Vagina (tissue), 2 donors: ENCODE measurements at regions not wholly inside any gene's neighbourhood (a gene's known extent, or its start where the extent isn't known, plus 50 kb on each side); places are given as distances from the start of the nearest gene placed in this dataset.

ENCODE experiments used
- DNase-seq, 2 donors: peaks; one replicate each; pipeline ENCODE4 v3.0.0-alpha.2; 2017; ENCODE audit errors: extremely low spot score in 2 of 2
- H3K27ac ChIP-seq: fragments of 200-600 bp; sonication (generic); one replicate; pipeline ENCODE4 v1.5.1; 2019
- H3K27me3 ChIP-seq: fragments of 200-600 bp; sonication (generic); one replicate; pipeline ENCODE4 v1.5.1; 2019
- H3K36me3 ChIP-seq, 2 donors: fragments of 200-600 bp; sonication (generic); one replicate each; pipeline ENCODE4 v1.5.1; 2017 to 2019
- H3K4me1 ChIP-seq: fragments of 200-600 bp; sonication (generic); one replicate; pipeline ENCODE4 v1.5.1; 2019
- H3K4me3 ChIP-seq, 2 donors: fragments of 200-600 bp; sonication (generic); 1 replicate in 1 of 2; 2 replicates in 1 of 2; pipeline ENCODE4 v1.5.1; 2016 to 2019
- H3K9me3 ChIP-seq: fragments of 200-600 bp; sonication (generic); one replicate; pipeline ENCODE4 v1.5.1; 2019
- POLR2A ChIP-seq, 2 donors: fragments of 450-650 bp; IDR thresholded peaks; one replicate each; pipeline ENCODE4 v1.6.1; 2017; ENCODE audit warnings: antibody characterized with exemption in 2 of 2, mild to moderate bottlenecking in 2 of 2, moderate library complexity in 2 of 2
- POLR2AphosphoS5 ChIP-seq, 2 donors: sonication (generic); formaldehyde crosslinking; IDR thresholded peaks; one replicate each; pipeline ENCODE4 v1.9.0; 2017; ENCODE audit warnings: antibody characterized with exemption in 2 of 2, mild to moderate bottlenecking in 2 of 2, low read depth in 1 of 2; ENCODE audit not compliant: insufficient read depth in 1 of 2
- intact Hi-C: fragments of 100-400 bp; cut with DNase I; formaldehyde crosslinking; loops from one replicate; pipeline ENCODE4 v1.15.1; 2023
- TF ChIP-seq, protein P1 (sequence below), 3 experiments: fragments of 450-650 bp in 2 of 3; fragments of 200-600 bp in 1 of 3; sonication (generic) in 1 of 3; IDR thresholded peaks; one replicate each; pipeline ENCODE4 v1.5.1; 2017 to 2019; ENCODE audit warnings: antibody characterized with exemption in 3 of 3, mild to moderate bottlenecking in 2 of 3, moderate library complexity in 2 of 3

DNA sequence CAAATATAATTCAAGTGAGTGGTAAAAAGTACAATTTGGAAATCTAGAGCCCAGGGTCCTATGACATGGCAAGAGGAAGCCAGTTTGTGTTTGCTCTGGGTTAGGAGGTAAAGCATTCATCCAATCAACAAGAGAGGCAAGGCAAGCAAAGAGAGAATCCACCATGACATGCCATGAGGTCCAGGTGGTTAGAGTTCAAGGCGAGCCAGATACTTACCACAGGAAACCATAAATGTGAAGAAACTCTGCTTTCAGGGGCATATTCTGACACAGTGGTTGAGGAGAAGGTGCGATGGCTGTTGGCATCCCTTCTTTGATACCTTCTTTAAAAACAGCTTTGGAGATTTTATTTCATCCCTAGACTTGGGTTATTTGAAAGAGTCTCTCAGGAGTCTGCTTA lies 193.8 kb upstream of the MAN1A1 start:
- TF ChIP-seq, protein P1, sequence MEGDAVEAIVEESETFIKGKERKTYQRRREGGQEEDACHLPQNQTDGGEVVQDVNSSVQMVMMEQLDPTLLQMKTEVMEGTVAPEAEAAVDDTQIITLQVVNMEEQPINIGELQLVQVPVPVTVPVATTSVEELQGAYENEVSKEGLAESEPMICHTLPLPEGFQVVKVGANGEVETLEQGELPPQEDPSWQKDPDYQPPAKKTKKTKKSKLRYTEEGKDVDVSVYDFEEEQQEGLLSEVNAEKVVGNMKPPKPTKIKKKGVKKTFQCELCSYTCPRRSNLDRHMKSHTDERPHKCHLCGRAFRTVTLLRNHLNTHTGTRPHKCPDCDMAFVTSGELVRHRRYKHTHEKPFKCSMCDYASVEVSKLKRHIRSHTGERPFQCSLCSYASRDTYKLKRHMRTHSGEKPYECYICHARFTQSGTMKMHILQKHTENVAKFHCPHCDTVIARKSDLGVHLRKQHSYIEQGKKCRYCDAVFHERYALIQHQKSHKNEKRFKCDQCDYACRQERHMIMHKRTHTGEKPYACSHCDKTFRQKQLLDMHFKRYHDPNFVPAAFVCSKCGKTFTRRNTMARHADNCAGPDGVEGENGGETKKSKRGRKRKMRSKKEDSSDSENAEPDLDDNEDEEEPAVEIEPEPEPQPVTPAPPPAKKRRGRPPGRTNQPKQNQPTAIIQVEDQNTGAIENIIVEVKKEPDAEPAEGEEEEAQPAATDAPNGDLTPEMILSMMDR (IDR thresholded peaks at IDR 0.05): no peak
- no peak for TF ChIP-seq POLR2AphosphoS5 (IDR thresholded peaks at IDR 0.05; ENCODE audit: insufficient read depth in 1 of 2, low read depth in 1 of 2)
- TF ChIP-seq POLR2A (IDR thresholded peaks at IDR 0.05): no peak
- intact Hi-C loops: no loop called here
- no peak for DNase-seq

DNA sequence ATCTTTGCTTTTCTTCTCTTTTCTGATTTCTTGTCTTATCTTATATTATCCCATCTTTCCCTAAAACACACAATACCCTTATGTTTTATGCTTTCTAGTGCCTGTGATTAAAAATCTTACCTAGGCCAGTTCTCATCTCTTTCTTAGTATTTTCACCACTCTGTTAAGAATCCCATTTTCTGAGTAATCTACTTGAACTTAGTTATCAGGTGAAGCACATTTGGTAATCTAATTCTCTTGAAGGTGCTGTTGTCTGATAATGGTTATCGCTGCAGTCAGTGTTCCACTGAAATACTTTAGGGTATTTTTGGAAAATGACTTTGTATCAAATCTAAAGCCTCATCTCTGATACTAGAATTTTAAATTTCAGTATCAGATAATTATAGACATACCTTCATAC lies 192.5 kb upstream of the MAN1A1 start:
- Histone ChIP-seq H3K9me3 (no peaks in the 10 kb centered on the region), H3K27ac (no peak overlapping the region), H3K4me3 (no peak overlapping the region), H3K27me3 (no peaks in the 10 kb centered on the region), H3K36me3 (no peaks in the 10 kb centered on the region), H3K4me1 (peaks cover 19% of the 10 kb centered on the region)
- intact Hi-C loops: no loop called here
- DNase-seq: no peak
- no peak for TF ChIP-seq POLR2A (IDR thresholded peaks at IDR 0.05)
- TF ChIP-seq, protein P1 (IDR thresholded peaks at IDR 0.05): no peak
- no peak for TF ChIP-seq POLR2AphosphoS5 (IDR thresholded peaks at IDR 0.05; ENCODE audit: insufficient read depth in 1 of 2, low read depth in 1 of 2)

More for the DNA sequence above, 193.8 kb upstream of the MAN1A1 start:
- H3K27ac ChIP-seq: no peak overlapping the region
- H3K4me3 ChIP-seq: no peak overlapping the region
- H3K36me3 ChIP-seq: no peaks in the 10 kb centered on the region
- no peaks in the 10 kb centered on the region for H3K27me3 ChIP-seq
- peaks cover 19% of the 10 kb centered on the region for H3K4me1 ChIP-seq
- no peaks in the 10 kb centered on the region for H3K9me3 ChIP-seq

- no peak for TF ChIP-seq POLR2A (IDR thresholded peaks at IDR 0.05)
- TF ChIP-seq, protein P1 (IDR thresholded peaks at IDR 0.05): no peak
- TF ChIP-seq POLR2AphosphoS5 (IDR thresholded peaks at IDR 0.05; ENCODE audit: insufficient read depth in 1 of 2, low read depth in 1 of 2): peak; percentile 41 to 70
- DNase-seq: no peak
- H3K4me3 ChIP-seq: no peak overlapping the region
- no peaks in the 10 kb centered on the region for H3K36me3 ChIP-seq
- H3K27me3 ChIP-seq: no peaks in the 10 kb centered on the region
- no peaks in the 10 kb centered on the region for H3K9me3 ChIP-seq
- H3K27ac ChIP-seq: peak overlapping the region; percentile 45
- intact Hi-C loops: no loop called here
- H3K4me1 ChIP-seq: peaks cover 19% of the 10 kb centered on the region
Measured at GRCh38 chr6:119541132-119541905, 191.8 kb upstream of the MAN1A1 start.

DNA sequence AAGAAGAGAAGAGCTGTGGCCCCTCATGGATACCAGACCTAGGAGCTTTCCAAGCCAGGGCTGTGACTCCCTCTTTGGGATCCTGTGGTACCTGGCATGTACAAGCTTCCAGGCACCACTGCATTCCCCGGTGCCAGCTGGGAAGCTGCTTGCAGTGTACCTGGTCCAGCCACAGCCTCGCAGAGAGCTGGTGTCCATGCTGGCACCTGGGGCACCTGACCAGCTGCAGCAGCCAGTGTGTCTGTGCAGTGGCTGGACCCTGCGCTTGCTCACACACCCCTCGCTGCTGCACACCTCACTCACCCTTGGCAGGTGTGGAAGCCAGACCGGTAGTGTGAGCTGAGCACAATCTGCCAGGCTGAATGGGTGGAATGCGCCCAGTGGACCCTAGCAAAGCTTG lies 190.9 kb upstream of the MAN1A1 start:
- Histone ChIP-seq H3K4me1 (peaks cover 19% of the 10 kb centered on the region), H3K4me3 (no peak overlapping the region), H3K36me3 (no peaks in the 10 kb centered on the region), H3K9me3 (no peaks in the 10 kb centered on the region), H3K27me3 (no peaks in the 10 kb centered on the region), H3K27ac (no peak overlapping the region)
- intact Hi-C loops: no loop called here
- no peak for DNase-seq
- TF ChIP-seq POLR2A (IDR thresholded peaks at IDR 0.05) (no peak), POLR2AphosphoS5 (IDR thresholded peaks at IDR 0.05; ENCODE audit: insufficient read depth in 1 of 2, low read depth in 1 of 2) (no peak)
- TF ChIP-seq, protein P1 (IDR thresholded peaks at IDR 0.05): no peak

DNA sequence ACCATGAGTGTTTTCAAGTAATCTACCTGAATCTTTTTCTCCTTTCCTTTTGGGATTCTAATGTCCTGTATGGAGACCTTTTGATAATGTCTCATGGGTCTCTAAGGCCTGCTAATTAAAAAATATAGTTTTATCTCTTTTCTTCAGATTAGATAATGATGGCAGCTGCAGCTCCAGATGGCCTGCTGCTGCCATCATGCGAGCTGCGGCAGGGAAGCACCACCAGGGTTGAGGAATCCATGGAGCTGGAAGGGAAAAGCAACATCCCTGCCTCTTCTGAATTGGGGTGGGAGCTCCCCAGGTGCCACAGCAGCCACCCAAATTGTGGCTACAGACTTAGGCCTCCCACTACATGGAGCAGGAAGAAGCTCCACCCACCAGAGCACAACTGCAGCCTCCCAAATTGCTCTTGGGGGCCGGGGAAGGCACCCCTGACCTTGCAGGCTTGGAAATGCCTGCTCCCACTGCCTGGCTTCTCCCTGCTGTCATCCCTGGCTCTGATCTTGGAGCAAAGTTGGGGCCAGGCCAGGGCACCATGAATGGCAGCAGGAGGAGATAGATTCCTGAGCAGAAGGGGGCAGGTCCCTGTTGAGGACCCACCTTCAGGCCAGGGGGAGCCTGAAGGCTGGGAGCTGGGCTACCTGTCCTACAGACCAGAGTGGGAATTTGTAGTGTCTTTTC lies 189.6 kb upstream of the MAN1A1 start:
- no peak overlapping the region for H3K4me3 ChIP-seq
- H3K27me3 ChIP-seq: no peaks in the 10 kb centered on the region
- intact Hi-C loops: no loop called here
- H3K36me3 ChIP-seq: no peaks in the 10 kb centered on the region
- peaks cover 19% of the 10 kb centered on the region for H3K4me1 ChIP-seq
- TF ChIP-seq POLR2AphosphoS5 (IDR thresholded peaks at IDR 0.05; ENCODE audit: insufficient read depth in 1 of 2, low read depth in 1 of 2): no peak
- TF ChIP-seq, protein P1 (IDR thresholded peaks at IDR 0.05): no peak
- TF ChIP-seq POLR2A (IDR thresholded peaks at IDR 0.05): no peak
- DNase-seq: no peak
- H3K27ac ChIP-seq: no peak overlapping the region
- no peaks in the 10 kb centered on the region for H3K9me3 ChIP-seq
